ENCODE measurements at regions not wholly inside any gene's neighbourhood (a gene's known extent, or its start where the extent isn't known, plus 50 kb on each side); places are given as distances from the start of the nearest gene placed in this dataset.

DNA sequence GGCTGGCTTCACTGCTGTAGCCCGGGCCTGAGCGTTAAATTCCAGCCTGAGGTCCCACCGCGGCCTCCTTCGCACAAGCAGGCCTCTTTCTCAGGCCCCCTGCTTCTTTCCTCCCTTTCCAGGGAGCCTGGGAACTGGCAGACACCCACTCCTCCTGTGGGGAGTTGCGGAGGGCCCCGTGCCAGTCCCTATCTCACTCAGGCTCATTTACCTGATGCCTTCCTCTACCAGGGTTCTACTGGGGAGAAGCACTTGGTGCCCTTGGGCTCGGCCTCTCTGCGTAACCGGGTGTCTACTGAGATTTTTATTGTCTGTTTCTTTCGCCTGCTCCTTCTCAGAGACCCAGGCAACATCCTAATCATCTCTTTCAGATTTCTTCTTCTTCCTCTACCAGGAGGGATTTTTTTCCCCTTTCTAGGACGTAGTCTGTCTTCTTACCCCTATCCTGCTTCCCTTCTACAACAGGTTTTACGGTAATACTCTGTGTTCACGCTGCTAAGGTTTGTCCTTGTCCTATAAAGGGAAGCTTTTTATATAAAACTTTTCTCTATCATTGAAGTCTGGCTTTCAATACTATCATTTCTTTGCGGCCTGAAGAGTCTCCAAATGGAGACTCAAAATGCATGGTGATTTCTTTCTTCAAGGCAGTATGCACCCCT lies 135.4 kb upstream of the GPR12 start:
- TF ChIP-seq MAX (IDR thresholded peaks at IDR 0.05): no peak
- TF ChIP-seq CTCF (IDR thresholded peaks at IDR 0.05; ENCODE audit: control extremely low read depth in 1 of 3, insufficient read depth in 1 of 3, low read depth in 1 of 3, low read length in 3 of 3): no peak
- TF ChIP-seq TCF12 (IDR thresholded peaks at IDR 0.05; ENCODE audit: low read depth, low read length): no peak
- TF ChIP-seq CEBPB (IDR thresholded peaks at IDR 0.05; ENCODE audit: low read depth, low read length): no peak
- TF ChIP-seq BRCA1 (IDR thresholded peaks at IDR 0.05; ENCODE audit: low read depth, low read length): no peak
- no peak for TF ChIP-seq POLR2A (IDR thresholded peaks at IDR 0.05; ENCODE audit: control extremely low read depth in 1 of 2, low read depth in 2 of 2, low read length in 2 of 2)
- TF ChIP-seq ZNF274 (IDR thresholded peaks at IDR 0.05; ENCODE audit: borderline replicate concordance, extremely low read depth, low read length): no peak
- TF ChIP-seq RFX5 (IDR thresholded peaks at IDR 0.05; ENCODE audit: borderline replicate concordance, low read depth, low read length): no peak
- TF ChIP-seq SIN3A (conservative IDR thresholded peaks at IDR 0.05 in 1 of 2, IDR thresholded peaks at IDR 0.05 in 1 of 2; ENCODE audit: low read depth in 1 of 2, low read length in 2 of 2): no peak

Data from H1 (cell line).